NOMO-1 (cell line): ENCODE measurements at regions not wholly inside any gene's neighbourhood (a gene's known extent, or its start where the extent isn't known, plus 50 kb on each side); places are given as distances from the start of the nearest gene placed in this dataset.

Experiments
- DNase-seq, 2 experiments: peaks; one replicate each; lab custom pipeline; 2025; ENCODE audit not compliant: unreplicated experiment in 2 of 2; lab: John Stamatoyannopoulos, UW

GRCh38 chr13:100818711-100819110, 144.1 kb upstream of the TMTC4 start:
- no peak for DNase-seq

DNA sequence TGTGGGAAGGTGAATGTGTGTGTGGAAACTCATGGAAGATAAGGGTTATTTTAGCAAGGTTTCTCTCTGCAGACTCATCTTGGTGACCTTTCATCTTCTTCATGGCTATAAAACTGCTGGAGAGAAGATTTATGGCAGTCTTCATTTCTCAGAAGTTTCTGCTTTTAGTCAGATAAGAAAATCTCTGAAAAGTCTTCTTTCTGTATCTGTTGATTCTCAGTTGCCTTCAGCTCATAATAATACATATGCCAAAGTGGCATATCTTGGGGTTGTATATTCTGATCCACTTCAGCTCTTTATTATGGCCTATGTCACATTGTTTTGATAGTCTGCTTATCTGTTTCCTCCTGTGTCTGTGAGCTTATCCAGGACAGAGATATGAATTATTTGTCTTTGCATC, 143.3 kb upstream of the TMTC4 start:
- DNase-seq: no peak

GRCh38 chr13:100815476-100816046, 141.0 kb upstream of the TMTC4 start:
- no peak for DNase-seq

DNA sequence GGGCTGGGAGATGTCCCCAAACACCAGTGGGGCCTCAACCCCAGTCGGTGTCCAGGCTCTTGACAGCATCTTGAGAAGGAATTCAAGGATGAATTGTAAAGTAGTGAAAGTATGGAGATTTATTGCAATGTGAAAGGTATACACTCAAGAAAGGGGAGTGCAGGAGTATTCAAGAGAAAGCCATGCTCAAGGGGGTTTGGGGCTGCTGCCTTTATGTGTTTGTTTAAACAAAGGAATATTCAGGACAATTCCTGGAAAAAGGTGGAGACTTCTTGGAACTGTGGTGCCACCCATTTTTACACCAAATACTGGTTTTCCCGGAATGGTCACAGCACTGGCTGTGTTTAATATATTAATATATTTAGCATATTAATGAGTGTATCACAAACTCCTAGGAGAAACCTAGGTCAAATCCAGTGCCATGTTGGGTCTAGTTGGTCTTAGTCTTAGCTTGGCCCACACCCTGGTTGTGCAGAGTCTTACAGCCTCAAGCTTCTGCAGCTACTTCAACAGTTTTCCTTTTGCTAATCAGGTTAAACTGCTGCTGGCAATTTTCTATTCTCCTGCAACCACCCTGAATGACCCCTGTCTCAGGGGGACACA, 138.5 kb upstream of the TMTC4 start:
- DNase-seq: no peak

GRCh38 chr13:100811928-100812327, 137.3 kb upstream of the TMTC4 start:
- DNase-seq: no peak

- no peak for DNase-seq
Measured at GRCh38 chr13:100811024-100811865, 136.7 kb upstream of the TMTC4 start.

DNA sequence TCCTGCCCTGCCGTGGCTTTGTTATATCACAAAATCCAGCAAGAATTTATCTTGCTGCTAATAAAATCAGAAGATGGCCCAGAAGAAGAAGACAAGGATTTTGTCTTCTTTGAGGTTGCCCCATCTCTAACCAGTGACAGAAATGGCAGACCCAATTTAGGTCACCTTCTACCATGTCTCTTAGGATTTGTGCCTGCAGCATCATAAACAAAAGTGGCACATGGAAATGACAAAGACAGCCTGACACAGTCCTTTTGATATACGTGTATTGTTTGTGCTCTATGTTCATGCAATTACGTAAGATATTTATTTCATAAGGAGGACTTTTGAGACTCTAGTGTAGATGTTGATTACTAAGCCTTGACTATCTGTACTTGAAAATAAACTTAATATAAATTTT, 135.9 kb upstream of the TMTC4 start:
- DNase-seq: no peak

DNA sequence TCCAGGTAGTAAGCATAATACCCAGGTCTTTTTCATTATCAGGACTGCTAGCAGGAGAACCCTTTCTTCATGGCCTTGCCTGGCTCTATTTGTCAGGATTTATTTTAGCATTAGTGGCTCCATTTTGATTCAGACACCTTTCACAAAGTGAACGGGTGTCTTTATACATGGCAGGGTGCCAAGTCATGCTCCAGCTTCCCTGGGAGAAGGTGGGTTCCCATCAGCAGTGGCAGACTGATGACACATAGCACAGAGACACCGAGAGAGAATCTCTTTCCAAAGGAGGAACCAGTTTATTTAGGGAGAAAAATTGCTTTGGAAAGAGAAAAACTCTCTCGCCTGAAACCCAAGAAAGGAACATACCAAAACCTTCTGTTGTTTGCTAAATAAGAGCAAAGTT, 135.3 kb upstream of the TMTC4 start:
- no peak for DNase-seq

DNA sequence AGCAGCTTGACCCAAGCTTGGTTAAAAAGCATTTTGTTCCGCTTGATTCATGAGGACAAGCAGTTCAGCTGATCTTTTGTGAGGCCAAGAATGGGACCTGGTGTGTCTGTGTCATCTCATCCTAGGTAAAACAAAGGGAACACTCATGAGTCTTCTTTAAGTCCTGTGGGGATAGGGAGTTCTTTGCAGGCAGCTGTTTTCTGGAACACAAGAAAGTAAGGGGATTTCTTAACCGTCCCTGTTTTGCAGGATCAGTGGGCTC, 134.5 kb upstream of the TMTC4 start:
- DNase-seq: no peak

DNA sequence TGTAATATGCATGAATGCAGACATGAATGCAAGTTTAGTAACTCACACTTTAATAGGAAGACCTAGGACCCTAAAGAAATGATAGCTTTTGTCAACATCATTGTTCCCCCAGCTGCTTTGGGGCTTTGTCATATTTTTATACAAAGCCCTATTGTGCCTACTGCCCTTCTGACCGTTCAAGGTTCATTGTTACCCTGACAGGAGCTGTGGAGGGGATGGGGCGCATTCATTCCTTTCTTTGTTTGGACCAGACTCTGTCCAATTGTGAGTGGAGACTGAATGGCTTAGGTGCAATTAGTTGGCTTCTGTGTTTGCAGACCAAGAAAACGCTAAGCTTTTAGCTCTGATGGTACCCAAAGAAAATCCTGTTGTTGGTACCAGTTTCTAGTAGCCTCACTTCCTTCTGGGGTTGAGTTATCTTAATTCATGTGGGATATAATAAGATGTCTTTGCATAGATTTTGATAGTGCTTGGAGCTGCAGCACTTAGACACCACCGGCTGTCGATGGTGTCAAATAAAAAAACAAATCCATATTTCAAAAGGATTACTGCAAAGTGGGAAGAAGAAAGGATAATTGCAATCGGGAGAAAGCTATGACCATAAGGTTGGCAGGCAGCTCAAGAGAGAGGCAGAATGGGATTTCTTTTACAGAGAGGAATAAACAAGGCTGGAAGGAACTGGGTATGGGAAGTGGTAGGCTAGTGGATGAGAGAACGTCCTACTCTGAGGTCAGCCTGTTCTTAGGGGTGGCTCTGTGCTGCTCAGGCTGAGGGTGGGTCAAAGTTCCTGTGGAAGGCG, 133.9 kb upstream of the TMTC4 start:
- DNase-seq: no peak

- no peak for DNase-seq
Measured at GRCh38 chr13:100803091-100803490, 128.5 kb upstream of the TMTC4 start.

DNA sequence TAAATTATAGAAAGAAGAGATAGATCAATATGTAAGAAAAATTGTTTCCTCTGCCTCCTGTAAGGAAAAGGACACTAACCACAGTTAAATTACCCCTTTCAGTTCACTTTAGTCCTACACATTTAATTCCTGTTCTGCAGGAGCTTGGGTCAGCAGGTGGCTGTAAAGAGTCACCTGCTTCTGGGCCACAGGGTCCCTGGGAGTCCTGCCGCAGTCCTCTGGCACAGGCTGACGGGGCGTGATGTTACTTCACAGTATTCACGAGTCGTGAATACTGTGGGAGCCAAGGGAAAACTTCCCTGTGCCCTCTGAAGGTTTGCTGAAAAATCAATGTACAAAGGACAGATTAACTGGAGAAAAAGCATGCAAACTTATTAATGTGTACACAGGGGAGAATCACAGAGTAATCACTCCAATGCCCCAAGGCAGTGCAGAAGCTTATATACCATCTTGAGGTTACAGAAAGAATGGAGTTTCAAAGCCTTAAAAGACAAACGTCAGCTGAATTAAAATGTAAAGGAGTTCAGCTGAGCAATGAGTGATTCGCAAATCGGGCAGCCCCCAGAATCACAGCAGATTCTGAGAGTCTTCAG, 125.8 kb upstream of the TMTC4 start:
- DNase-seq: no peak

GRCh38 chr13:100798739-100799361, 124.3 kb upstream of the TMTC4 start:
- DNase-seq: no peak

DNA sequence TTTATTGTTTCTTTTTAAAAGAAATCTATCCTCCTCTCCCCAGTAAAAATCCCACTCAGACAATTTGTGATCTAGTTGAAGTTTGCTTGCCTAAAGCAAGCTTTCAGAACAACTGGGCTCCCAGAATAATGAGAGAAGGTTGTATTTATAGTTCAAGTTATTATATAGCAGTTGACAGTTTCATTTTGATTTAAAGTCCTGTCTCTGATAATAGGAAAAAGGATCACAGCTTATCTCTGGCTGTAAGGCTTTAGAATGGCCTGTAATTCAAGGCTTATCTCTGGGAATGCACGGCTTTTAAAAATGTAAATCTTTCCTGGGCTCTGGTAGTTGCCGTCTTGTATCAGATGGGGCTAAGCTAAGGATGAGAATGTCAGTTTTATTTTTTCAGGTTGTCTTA, 123.3 kb upstream of the TMTC4 start:
- DNase-seq: no peak

- DNase-seq: no peak
Measured at GRCh38 chr13:100796463-100796862, 121.9 kb upstream of the TMTC4 start.

GRCh38 chr13:100794575-100794974, 120.0 kb upstream of the TMTC4 start:
- no peak for DNase-seq

DNA sequence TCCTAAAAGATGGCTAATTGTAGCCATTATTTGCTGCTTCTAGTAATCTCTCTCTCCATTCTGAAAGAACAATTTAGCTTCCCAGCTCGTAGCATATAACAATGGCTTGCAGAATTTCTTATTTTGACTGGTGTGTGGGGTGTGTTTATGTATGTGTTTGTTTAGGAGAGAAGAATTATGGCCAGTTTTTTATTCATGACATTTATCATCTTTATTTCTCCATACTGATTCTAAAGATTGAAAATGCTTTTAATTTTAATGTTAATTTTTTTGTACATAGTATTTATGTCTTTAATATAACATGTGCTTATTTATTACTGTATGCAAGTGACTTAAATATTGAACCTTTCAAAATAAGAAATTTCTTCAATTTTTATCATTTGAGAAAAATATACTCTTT, 115.8 kb upstream of the TMTC4 start:
- no peak for DNase-seq

DNA sequence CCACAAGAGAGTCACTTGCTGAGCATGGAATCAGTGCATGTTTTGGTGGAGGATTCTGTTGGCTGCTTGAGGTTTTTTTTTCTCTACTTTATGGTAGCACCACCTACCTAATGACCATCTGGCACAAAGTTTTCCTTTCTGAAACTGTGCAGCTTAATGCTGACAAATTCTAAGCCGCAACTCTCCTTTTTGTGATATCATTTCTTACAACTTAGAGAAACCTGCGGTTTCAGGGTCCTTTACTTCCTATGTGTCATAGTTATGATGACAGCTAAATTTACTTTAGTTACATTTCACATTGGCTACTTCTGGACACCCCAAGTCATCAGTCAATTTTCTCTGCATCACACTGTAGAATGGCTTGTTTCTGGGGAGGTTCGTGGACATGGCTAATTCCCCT, 115.4 kb upstream of the TMTC4 start:
- DNase-seq: no peak

DNA sequence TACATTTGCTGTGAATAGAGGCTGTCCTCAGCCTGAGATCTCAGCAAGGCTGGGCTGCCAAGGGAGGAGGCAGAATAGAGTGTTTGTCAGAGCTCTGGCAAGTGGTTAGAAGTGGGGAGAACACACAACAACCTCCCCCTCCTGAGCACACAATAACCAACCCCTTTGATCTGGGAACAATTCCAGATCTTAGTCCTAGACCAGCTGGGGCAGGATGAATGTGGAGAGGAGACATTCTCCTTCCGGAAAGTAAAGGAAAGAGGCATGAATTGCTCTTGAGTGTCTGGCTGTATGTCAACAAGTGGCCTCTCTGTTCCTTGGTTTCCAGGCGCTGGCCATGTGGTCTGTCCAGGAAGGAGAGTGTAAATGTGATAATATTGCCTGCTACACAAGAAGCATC, 114.9 kb upstream of the TMTC4 start:
- DNase-seq: no peak

DNA sequence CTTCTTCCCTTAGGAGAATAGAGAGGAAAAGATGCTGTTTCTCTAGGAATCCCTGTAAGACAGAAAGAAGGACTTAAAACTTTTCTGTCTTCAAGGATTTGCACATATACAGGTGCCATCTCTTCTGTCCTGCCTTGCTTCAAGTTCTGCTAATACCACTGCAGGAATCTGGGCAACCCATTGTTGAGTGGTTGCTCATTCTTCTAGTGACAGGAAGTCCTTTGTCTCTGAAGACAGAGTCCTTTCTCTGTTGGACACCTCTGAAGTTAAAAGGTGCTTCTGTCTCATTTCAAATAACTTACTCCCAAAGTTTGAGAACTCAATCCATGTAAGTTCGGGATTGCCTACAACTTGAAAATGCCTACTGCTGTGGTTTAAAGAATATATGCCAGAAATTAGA, 114.4 kb upstream of the TMTC4 start:
- DNase-seq: no peak

DNA sequence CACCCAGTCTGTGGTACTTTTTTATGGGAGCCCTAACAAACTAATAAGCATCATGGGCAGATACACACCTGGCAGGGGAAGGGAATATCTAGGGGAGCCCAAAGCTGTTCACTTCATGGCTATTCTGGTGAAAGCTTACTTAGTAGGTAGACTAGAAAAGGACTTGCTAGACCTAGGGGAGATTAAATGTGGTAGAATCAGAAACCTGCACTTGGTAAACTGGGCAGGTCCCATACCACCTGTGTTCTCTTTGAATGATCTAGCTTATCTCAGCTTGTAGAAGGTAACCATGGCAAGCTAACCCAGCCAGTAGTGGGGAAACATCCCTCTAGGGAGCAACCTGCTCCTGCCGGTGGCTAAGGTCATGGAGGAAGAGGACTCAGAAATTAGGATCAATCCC, 113.9 kb upstream of the TMTC4 start:
- DNase-seq: no peak
